ENCODE measurements at regions not wholly inside any gene's neighbourhood (a gene's known extent, or its start where the extent isn't known, plus 50 kb on each side); places are given as distances from the start of the nearest gene placed in this dataset.
"Not testable (repeated sequence)": the region's sequence is repeated elsewhere in the genome, so short reads cannot be mapped to it uniquely, and the experiment has no call there.

DNA sequence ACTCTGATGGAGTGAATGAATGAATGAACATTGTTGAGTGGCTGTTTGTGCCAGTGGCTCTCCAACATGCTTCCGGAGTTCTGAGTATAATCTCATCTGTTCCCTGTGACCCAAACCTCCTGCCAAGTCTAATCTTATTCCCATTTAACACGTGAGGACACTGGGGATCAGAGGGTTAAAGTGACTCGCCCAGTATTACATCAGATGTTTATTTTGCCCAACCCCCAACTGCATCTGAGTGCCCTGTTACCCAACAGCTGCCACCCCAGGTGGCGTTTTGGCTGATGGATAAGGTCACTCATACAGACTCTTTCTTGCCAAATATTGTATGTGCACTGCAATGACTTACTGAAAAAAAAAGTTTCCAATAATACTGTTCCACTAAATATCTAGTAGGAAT, 210.9 kb downstream of the EXOC5 start:
- FAIRE-seq: no peak
- Histone ChIP-seq H3K27ac (ENCODE audit: low read depth in 1 of 3, low read length in 2 of 3) (no peak overlapping the region), H3K9me3 (ENCODE audit: control insufficient read depth in 2 of 2, insufficient read depth in 1 of 2, low read depth in 1 of 2, low read length in 1 of 2) (no peaks in the 10 kb centered on the region), H3K27me3 (ENCODE audit: control insufficient read depth in 3 of 3, insufficient read depth in 3 of 3, low read length in 3 of 3) (no peaks in the 10 kb centered on the region), H3K4me1 (ENCODE audit: control insufficient read depth in 3 of 3, insufficient read depth in 2 of 3, low read depth in 1 of 3, low read length in 2 of 3) (peaks cover 0 to 29% (median 3%) of the 10 kb centered on the region in 3 donors), H3K4me3 (ENCODE audit: low read depth in 1 of 3, low read length in 3 of 3) (no peak overlapping the region), H3K36me3 (ENCODE audit: control insufficient read depth in 3 of 3, insufficient read depth in 2 of 3, low read depth in 1 of 3, low read length in 3 of 3) (no peaks in the 10 kb centered on the region)
- 11 to 32% (median 22%) methylated on average over 4 of the region's 4 CpGs for WGBS, 3 donors
- DNase-seq: peak; percentile 58 to 67

- not testable (repeated sequence) for H3K9me3 ChIP-seq (ENCODE audit: control insufficient read depth in 2 of 2, insufficient read depth in 1 of 2, low read depth in 1 of 2, low read length in 1 of 2); DNase-seq; H3K27me3 ChIP-seq (ENCODE audit: control insufficient read depth in 3 of 3, insufficient read depth in 3 of 3, low read length in 3 of 3); H3K27ac ChIP-seq (ENCODE audit: low read depth in 1 of 3, low read length in 2 of 3); H3K36me3 ChIP-seq (ENCODE audit: control insufficient read depth in 3 of 3, insufficient read depth in 2 of 3, low read depth in 1 of 3, low read length in 3 of 3); H3K4me3 ChIP-seq (ENCODE audit: low read depth in 1 of 3, low read length in 3 of 3); FAIRE-seq
- peaks cover 0 to 29% (median 3%) of the 10 kb centered on the region in 3 donors for H3K4me1 ChIP-seq (ENCODE audit: control insufficient read depth in 3 of 3, insufficient read depth in 2 of 3, low read depth in 1 of 3, low read length in 2 of 3)
- 90 to 94% (median 91%) methylated on average over 5 to 23 of the region's 24 CpGs for WGBS, 3 donors
Measured at GRCh38 chr14:57056522-57056921, 212.2 kb downstream of the EXOC5 start.

DNA sequence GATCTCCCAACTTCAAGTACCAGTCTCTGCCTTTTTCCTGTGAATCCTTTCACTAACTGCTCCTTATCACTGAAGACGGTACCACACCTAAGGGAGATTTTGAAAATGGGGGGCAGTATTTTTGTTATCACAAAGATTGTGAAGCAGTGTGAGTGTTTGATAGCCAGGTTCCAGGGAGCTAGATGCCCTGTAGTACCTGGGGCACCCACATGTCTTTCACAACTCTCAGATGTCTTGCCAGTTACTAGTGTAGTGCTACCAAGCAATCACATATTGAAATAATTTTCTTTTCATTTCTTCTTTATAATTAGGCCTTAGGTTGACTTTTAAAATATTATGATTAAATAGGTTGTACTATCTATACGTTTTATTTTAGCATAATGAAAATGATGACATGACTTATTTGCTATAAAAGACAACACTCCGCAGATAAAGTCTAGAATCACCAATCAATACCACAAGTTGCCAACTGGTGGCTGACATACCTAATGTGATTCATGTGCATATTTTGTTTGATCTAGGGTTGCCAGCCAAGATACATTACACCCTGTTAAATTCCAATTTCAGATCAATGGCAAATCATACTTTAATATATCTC, 215.9 kb downstream of the EXOC5 start:
- no peak for DNase-seq
- 71 to 80% (median 78%) methylated on average over 3 of the region's 3 CpGs for WGBS, 3 donors

DNA sequence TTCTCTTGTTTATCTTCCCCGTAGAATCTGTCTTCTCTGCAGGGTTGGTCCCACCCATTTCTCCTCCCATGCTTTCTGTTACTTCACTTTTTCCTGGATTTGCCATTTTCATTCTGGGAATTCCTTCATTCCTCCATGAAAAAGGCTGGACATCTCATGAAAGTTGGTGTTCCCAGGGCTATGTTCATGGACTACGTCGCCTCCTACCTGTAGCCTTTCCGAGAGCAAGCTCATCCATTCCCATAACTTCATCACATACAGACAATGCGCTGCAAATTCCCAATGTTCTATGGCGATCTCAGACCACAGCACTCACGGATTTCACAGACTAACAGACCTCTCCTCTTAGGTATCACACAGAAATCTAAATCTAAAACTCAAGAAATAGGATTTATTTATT, 217.1 kb downstream of the EXOC5 start:
- H3K27me3 ChIP-seq (ENCODE audit: control insufficient read depth in 3 of 3, insufficient read depth in 3 of 3, low read length in 3 of 3): peaks cover 0 to 3% (median 0%) of the 10 kb centered on the region in 3 donors
- DNase-seq: no peak
- H3K36me3 ChIP-seq (ENCODE audit: control insufficient read depth in 3 of 3, insufficient read depth in 2 of 3, low read depth in 1 of 3, low read length in 3 of 3): no peaks in the 10 kb centered on the region
- no peak for FAIRE-seq
- no peak overlapping the region for H3K4me3 ChIP-seq (ENCODE audit: low read depth in 1 of 3, low read length in 3 of 3)
- H3K27ac ChIP-seq (ENCODE audit: low read depth in 1 of 3, low read length in 2 of 3): no peak overlapping the region
- H3K9me3 ChIP-seq (ENCODE audit: control insufficient read depth in 2 of 2, insufficient read depth in 1 of 2, low read depth in 1 of 2, low read length in 1 of 2): no peaks in the 10 kb centered on the region
- no peaks in the 10 kb centered on the region for H3K4me1 ChIP-seq (ENCODE audit: control insufficient read depth in 3 of 3, insufficient read depth in 2 of 3, low read depth in 1 of 3, low read length in 2 of 3)
- 84 to 89% (median 85%) methylated on average over 7 of the region's 7 CpGs for WGBS, 3 donors

More for the DNA sequence above, 215.9 kb downstream of the EXOC5 start:
- H3K27me3 ChIP-seq (ENCODE audit: control insufficient read depth in 3 of 3, insufficient read depth in 3 of 3, low read length in 3 of 3): peaks cover 0 to 3% (median 0%) of the 10 kb centered on the region in 3 donors
- H3K36me3 ChIP-seq (ENCODE audit: control insufficient read depth in 3 of 3, insufficient read depth in 2 of 3, low read depth in 1 of 3, low read length in 3 of 3): no peaks in the 10 kb centered on the region
- H3K4me1 ChIP-seq (ENCODE audit: control insufficient read depth in 3 of 3, insufficient read depth in 2 of 3, low read depth in 1 of 3, low read length in 2 of 3): peaks cover 0 to 6% (median 3%) of the 10 kb centered on the region in 3 donors
- H3K9me3 ChIP-seq (ENCODE audit: control insufficient read depth in 2 of 2, insufficient read depth in 1 of 2, low read depth in 1 of 2, low read length in 1 of 2): no peaks in the 10 kb centered on the region
- H3K27ac ChIP-seq (ENCODE audit: low read depth in 1 of 3, low read length in 2 of 3): no peak overlapping the region
- no peak for FAIRE-seq
- no peak overlapping the region for H3K4me3 ChIP-seq (ENCODE audit: low read depth in 1 of 3, low read length in 3 of 3)

DNA sequence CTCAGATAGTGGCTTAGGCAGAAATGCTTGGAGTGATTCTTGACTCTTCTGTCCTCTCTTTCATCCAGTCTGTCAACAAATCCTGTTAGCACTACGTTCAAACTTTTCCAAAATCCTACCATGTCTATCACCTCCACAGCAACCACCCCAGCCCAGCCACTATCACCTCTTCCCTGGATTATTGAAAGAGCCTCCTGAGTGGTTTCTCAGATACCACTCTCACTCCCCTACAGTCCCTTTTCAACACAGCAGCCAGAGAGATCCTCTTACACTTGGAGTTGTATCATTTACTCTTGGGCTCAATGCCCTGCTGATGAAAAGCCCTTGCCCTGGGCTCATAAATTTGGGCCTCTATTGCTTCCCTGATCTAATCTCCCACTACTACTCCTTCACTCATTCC, 218.9 kb downstream of the EXOC5 start:
- FAIRE-seq (no peak), DNase-seq (no peak)
- Histone ChIP-seq H3K4me3 (ENCODE audit: low read depth in 1 of 3, low read length in 3 of 3) (no peak overlapping the region), H3K4me1 (ENCODE audit: control insufficient read depth in 3 of 3, insufficient read depth in 2 of 3, low read depth in 1 of 3, low read length in 2 of 3) (no peaks in the 10 kb centered on the region), H3K36me3 (ENCODE audit: control insufficient read depth in 3 of 3, insufficient read depth in 2 of 3, low read depth in 1 of 3, low read length in 3 of 3) (no peaks in the 10 kb centered on the region), H3K27ac (ENCODE audit: low read depth in 1 of 3, low read length in 2 of 3) (no peak overlapping the region), H3K27me3 (ENCODE audit: control insufficient read depth in 3 of 3, insufficient read depth in 3 of 3, low read length in 3 of 3) (peaks cover 0 to 3% (median 0%) of the 10 kb centered on the region in 3 donors), H3K9me3 (ENCODE audit: control insufficient read depth in 2 of 2, insufficient read depth in 1 of 2, low read depth in 1 of 2, low read length in 1 of 2) (no peaks in the 10 kb centered on the region)
- 59 to 73% (median 60%) methylated on average over 1 of the region's 1 CpG for WGBS, 3 donors

- Histone ChIP-seq H3K27ac (ENCODE audit: low read depth in 1 of 3, low read length in 2 of 3) (no peak overlapping the region), H3K4me3 (ENCODE audit: low read depth in 1 of 3, low read length in 3 of 3) (no peak overlapping the region), H3K9me3 (ENCODE audit: control insufficient read depth in 2 of 2, insufficient read depth in 1 of 2, low read depth in 1 of 2, low read length in 1 of 2) (no peaks in the 10 kb centered on the region), H3K27me3 (ENCODE audit: control insufficient read depth in 3 of 3, insufficient read depth in 3 of 3, low read length in 3 of 3) (peaks cover 0 to 3% (median 0%) of the 10 kb centered on the region in 3 donors), H3K36me3 (ENCODE audit: control insufficient read depth in 3 of 3, insufficient read depth in 2 of 3, low read depth in 1 of 3, low read length in 3 of 3) (no peaks in the 10 kb centered on the region), H3K4me1 (ENCODE audit: control insufficient read depth in 3 of 3, insufficient read depth in 2 of 3, low read depth in 1 of 3, low read length in 2 of 3) (no peaks in the 10 kb centered on the region)
- WGBS, 3 donors: 65 to 75% (median 73%) methylated on average over 4 of the region's 4 CpGs
- no peak for DNase-seq
- FAIRE-seq: no peak
Measured at GRCh38 chr14:57046175-57046574, 222.5 kb downstream of the EXOC5 start.

- not testable (repeated sequence) for H3K36me3 ChIP-seq (ENCODE audit: control insufficient read depth in 3 of 3, insufficient read depth in 2 of 3, low read depth in 1 of 3, low read length in 3 of 3); H3K4me1 ChIP-seq (ENCODE audit: control insufficient read depth in 3 of 3, insufficient read depth in 2 of 3, low read depth in 1 of 3, low read length in 2 of 3); H3K4me3 ChIP-seq (ENCODE audit: low read depth in 1 of 3, low read length in 3 of 3); DNase-seq; FAIRE-seq; H3K27me3 ChIP-seq (ENCODE audit: control insufficient read depth in 3 of 3, insufficient read depth in 3 of 3, low read length in 3 of 3); H3K27ac ChIP-seq (ENCODE audit: low read depth in 1 of 3, low read length in 2 of 3); H3K9me3 ChIP-seq (ENCODE audit: control insufficient read depth in 2 of 2, insufficient read depth in 1 of 2, low read depth in 1 of 2, low read length in 1 of 2)
- 85 to 94% (median 91%) methylated on average over 5 of the region's 5 CpGs for WGBS, 3 donors
Measured at GRCh38 chr14:57044101-57044973, 224.4 kb downstream of the EXOC5 start.

DNA sequence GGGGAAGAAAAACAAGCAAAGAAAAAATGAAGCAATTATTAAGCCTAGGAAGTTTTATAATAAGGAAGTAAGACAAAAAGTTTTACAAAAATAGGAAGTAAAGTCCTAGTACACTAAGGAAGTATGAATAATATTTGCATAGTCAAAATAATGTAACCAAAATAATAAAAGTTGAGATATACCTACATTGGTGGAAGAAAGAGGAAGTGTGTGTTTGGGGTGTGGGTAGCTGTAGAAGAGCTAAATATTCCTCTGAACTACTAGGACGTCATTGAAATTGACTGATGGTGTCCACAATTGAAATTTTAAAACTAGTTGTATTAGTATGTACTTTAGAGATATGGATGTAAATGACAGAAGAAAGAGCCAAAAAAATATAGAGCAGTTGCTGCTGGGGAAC, 228.4 kb upstream of the OTX2 start:
- Histone ChIP-seq H3K27me3 (ENCODE audit: control insufficient read depth in 3 of 3, insufficient read depth in 3 of 3, low read length in 3 of 3) (no peaks in the 10 kb centered on the region), H3K4me3 (ENCODE audit: low read depth in 1 of 3, low read length in 3 of 3) (no peak overlapping the region), H3K9me3 (ENCODE audit: control insufficient read depth in 2 of 2, insufficient read depth in 1 of 2, low read depth in 1 of 2, low read length in 1 of 2) (no peaks in the 10 kb centered on the region), H3K36me3 (ENCODE audit: control insufficient read depth in 3 of 3, insufficient read depth in 2 of 3, low read depth in 1 of 3, low read length in 3 of 3) (no peaks in the 10 kb centered on the region), H3K27ac (ENCODE audit: low read depth in 1 of 3, low read length in 2 of 3) (no peak overlapping the region), H3K4me1 (ENCODE audit: control insufficient read depth in 3 of 3, insufficient read depth in 2 of 3, low read depth in 1 of 3, low read length in 2 of 3) (no peaks in the 10 kb centered on the region)
- 31 to 47% (median 43%) methylated on average over 1 of the region's 1 CpG for WGBS, 3 donors
- FAIRE-seq (no peak), DNase-seq (no peak)
